NCI-H1105 treated with DMSO at 0.1 percent for 48 hours (cell line): ENCODE measurements at regions not wholly inside any gene's neighbourhood (a gene's known extent, or its start where the extent isn't known, plus 50 kb on each side); places are given as distances from the start of the nearest gene placed in this dataset.

Experiments
- DNase-seq: peaks from one replicate; lab custom pipeline; 2025; lab: John Stamatoyannopoulos, UW

DNA sequence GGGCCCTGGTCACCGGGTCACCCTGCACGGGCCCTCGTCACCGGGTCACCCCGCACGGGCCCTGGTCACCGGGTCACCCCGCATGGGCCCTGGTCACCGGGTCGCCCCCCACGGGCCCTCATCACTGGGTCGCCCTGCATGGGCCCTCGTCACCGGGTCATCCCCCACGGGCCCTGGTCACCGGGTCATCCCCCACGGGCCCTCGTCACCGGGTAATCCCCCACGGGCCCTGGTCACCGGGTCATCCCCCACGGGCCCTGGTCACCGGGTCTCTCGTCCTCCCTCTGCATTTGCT, 77.6 kb downstream of the RIPK4 start:
- DNase-seq: no peak

DNA sequence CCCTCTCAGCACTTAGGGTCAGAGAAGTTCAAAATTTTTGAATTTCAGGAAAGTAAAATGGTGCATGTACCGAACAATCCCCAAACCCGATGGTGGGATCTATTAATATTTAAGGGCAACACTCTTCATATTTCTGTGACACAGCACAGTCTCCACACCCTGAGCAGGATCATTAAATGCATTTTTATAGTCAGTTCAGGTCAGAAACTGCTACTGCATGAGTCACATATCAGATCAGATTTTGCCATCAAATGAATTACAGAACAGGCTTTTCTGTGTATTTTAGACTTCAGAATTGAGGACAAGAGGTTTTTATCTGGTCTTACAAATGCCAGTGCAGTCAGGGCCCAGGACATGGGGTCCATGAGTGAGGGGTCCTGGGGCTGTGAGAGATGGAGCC, 79.2 kb downstream of the RIPK4 start:
- no peak for DNase-seq

DNA sequence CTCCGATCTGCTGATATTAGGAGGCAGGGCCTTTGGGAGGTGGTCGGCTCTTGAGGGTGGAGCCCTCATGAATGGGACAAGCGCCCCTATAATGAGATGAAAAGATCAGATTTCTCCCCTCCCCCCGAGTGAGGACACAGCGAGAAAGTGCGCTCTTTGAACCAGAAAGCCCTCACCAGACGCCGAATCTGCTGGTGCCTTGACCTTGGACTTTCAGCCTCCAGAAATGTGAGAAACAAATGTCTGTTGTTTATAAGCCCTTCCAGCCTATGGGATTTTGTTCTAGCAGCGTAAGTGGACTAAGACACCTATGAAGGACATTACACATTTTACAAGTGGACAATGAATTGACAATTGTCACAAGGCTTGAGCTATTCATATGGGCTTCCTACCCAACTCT, 80.2 kb downstream of the RIPK4 start:
- no peak for DNase-seq

DNA sequence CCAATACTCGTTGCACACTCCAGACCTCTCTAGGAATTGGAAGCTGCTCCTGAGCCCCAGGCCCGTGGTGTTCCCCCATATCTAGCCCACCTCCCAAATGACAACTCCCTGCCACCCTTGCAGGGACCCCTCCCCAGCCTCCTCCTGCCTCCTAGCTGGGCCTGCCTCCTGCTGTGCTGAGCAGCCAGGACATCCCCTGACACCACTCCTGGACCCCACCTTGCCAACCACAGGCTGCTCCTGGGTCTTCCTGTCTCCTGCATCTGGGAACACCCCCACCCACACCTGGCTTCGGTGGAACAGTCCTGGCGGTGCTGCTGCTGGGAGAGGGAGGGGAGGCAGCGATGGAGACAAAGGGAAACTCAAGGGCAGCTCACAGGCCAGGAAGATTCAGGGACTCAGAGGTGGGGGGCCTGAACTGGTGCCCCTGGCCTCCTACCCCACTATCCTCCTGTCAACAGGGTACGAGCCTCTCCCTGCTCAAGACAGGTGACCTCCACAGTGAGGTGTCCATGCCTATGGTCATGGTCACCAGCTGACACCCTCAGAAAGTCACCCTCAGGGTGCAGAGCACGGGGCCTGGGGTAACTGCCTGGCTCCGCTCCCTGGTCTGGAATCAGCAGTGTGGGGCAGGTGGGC, 81.2 kb downstream of the RIPK4 start:
- no peak for DNase-seq

DNA sequence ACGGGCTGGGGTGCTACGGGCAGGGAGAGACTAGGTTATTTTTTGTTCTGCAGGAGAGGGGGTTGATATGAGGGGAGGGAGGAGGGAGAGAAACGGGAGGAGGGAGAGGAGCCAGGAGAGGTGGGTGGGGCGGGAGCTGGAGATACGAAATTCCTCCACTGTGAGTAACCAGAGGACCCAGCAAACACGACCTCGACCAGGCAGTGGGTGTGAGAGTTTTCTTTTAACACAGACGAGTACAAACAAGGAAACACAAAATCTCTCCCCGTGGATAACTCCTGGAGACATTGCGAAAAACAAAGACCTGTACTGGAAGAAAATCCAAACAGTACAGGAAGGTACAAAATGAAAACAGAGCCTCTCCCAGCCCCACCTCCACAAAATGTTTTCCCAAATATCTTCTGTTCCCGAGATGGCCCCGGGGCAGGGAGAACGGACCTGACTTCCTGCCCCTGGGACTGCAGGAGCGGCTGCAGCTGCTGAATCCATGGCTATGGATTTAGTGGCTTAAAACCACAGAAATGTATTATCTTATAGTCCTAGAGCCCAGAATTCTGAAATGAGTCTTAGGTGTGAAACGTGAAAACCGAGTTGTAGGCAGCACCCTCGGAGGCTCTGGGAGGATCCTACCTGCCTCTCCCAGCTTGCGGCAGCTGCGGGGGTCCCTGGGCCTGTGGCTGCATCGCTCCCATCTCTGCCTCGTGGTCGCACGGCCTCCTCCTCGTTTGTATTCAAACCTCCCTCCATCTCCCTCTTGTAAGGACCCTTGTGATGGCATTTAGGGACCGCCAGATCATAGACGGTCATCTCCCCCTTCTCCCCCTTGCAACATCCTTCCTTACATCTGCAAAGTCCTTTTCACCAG, 82.2 kb downstream of the RIPK4 start:
- no peak for DNase-seq

DNA sequence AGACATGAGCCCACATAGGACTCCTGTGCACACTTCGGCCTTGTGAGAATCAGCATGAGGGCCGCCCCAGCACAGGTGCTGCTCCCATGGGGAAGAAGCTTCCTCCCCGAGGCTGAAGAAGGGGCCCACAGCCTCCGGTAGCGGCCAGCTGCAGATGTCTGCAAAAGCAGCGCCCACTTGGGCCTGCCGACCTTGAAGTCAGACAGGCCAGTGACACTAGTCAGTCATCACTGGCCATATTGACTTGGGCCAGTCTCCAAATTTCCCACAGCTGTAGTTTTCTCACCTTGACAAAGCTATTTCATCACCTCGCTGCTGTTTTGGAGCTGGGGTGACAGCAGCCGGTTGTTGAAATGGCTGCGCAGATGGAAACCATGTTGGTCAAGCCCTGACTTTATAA, 83.0 kb downstream of the RIPK4 start:
- no peak for DNase-seq

DNA sequence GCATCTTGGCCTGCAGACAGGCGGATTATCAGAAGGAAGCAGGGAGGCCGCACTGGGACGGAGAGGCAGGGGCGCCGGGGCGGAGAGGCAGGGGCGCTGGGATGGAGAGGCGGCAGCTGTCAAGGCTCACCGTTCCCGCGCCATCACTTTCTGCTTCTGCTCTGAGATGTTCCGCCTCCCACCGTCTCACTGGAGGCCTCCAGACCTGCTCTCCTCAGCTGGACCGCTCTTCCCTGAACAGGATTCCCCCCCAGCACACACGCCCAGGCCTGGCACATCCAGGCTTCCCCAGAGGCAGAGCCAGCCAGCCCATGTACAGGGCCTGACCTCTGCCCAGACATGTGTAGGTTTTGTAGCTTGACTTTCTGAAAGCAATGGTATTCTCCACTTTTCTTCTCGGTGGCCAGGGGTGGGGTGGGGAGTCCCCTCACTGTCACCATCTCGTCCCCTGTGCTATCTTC, 84.1 kb downstream of the RIPK4 start:
- DNase-seq: no peak

DNA sequence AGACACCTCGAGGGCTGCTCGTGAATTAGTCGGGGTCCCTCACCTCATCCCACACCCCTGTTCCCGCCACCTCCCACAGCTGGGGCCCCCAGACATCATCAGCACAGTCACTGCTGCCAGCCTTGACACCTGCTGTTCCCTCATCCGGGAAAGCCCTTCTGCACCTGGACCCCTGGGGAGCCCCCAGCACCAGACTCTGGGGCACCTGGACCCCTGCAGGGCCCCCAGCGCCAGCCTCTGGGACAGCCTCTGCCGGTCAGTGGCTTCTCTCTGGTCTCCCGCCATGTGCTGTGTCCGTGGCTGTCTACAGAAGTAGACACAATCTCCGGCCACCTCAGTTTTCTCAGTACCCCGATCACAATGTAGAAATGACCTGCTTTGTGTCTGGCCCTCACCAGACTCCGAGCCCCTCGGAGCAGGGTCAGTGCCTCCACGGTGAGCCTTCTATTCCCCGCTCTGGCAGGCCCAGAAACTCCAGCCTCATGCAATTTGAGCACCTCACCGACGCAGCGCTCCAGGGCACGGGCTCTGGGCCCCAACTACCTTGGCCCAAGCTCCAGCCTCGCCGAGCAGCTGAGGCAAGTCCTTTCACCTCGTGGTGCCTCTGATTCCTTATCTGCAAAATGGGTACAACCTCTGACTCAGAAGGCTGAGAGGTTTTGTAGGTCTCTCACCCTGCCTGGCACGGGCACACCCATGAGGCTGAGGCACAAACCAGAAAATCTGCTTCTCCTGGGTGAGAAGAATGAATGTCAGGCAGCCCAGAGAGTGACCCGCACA, 84.7 kb downstream of the RIPK4 start:
- DNase-seq: no peak

DNA sequence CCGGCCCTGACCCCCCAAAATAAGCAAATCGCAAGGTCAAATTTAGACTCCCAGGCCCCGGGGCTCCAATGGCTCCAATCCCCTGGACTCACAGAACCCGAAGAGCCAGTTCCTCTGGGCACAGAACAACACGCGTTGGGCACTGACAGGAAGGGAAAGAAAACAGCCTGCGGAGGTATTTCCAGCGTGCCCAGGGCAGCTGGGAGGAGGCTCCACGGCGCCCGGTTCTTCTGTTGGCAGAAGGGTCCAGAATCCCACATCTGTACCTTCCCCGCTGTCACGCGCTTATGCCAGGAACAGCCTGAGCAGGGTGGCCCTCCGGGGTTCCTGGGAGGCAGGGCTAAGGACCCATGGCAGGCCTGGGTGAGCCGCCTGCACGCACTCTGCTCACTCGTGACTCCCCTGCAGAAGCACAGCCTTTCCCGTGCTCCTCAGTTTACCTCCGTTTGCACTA, 85.5 kb downstream of the RIPK4 start:
- no peak for DNase-seq

DNA sequence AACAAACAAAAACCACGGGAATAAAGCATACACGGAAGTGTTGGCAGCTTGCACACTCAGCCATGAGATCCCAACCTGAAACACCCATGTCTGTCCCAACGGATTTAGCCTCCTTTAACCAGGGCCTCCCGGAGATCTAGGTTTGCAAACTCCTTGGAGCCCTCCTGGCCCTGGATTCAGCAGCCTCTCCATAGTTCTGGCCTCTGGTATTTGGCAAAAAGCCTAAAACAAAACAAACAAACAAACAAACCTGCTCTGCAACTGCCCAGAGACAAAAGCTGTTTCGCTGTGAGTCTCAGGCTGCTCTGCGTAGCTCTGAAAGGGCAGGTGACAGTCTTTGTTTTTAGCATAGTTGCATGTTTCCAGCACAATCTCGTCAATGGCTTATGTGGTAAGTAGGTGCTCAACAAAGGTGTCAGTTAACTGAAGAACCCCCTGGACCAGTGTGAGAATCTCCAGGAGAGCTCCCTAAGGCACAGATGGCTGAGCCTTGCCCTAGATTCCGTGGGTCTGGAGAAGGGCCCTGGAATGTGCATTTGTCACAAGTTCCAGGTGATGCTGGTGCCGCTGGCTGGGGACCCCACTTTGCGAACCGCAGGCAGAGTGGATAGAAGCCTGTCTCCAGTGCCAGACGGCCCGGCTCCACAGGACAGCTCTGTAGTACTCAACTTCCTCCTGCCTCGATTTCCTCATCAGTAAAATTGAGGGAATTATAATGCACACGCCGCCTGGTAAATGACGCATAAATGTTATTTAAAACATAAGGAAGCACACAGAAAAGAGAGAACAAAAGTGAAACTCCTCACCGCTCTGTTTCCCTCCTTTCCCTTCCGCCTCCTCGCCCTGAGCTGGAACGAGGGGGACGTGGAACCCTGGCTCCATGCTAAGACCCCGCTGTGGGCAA, 86.2 kb downstream of the RIPK4 start:
- DNase-seq: peak; percentile 56

DNA sequence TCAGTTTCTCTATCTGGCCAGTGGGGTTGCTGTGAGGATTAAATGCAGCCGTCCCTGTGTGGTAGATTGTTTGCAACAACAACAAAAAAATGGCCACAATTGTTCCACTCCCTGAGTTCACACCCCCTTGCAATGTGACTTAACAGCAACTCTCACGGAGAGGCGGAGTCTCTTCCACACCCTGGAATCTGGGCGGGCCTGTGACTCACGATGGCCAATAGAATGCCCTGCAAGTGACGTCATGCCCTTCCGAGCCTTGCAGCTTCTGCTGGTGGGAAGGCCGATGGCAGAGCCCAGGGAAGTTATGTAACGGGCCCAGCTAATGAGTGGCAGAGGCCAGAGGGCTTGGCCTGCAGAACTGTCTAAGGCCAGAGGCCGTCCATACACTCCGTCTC, 87.9 kb downstream of the RIPK4 start:
- peak; percentile 66 for DNase-seq

DNA sequence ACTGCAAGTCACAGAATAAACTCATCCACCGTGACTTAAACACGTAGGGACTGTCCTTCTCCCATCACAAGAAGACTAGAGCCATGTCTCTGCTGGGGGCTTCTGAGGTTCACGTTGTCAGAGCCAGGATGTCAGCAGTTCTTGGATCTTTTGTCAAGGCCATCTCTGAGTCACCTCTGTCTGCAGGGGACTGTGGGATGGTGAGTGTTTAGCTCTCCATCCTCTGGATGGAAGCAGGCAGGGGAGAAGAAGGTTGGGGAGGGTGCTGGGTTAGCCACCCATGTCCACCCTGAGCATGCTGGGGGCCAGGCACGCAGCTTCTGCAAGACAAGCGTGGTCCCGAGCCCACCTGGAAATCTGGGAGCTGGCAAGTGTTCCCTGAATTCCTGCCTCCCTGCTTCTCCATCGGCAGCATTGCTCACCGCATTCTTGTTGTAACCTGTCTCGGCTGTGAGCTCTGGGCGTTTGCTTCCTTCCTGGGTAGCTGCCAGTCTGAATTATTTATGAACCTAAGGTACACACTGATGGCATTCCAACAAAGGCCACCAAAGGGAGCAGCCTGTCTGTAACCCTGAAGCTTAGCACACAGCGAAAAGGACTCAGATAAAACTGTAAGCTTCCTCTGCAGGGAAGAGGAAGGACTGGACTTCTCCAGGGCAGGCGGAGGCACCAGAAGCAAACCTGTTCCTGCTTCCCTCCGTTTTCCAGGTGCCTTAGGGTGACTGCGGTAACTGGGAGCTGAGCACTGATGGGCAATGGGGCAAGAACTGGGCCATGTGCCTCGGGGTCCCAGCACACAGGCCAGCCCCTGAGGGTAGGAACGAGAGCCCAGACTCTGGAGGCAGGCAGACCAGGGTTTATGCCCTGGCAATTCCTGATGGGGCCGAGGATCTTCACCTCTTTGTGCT, 88.6 kb downstream of the RIPK4 start:
- DNase-seq: peak; percentile 82

DNA sequence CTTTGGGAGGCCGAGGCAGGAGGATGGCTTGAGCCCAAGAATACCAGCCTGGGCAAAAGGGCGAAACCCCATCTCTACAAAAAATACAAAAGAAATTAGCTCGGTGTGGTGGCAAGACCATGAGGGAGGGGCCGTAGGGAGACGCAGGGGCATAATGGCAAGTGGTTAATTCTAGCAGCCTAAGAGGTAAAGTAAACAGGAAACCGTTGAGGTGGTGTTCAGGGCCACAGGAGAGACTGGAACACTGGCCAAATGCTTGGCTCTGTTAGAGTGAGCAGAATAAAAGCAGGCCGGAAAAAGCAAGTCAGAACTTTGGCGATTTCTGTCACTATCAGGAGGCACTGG, 89.2 kb downstream of the RIPK4 start:
- DNase-seq: peak; percentile 54

DNA sequence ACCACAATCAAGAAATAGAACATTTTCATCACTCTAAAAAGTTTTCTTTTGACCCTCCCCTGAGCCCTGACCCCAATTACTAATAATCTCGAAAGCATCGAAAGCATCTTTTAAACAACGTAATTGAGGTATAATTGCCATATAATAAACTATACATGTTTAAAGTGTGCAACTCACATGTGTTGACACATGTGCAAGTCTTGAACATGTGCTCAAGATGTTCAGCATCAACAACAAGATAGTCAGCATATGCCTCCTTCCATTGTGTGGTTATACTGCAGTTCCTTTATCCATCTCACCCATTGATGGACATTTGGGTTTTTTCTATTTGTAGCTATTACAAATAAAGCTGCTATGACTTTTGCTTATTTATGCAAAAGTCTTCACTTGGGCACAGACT, 90.7 kb downstream of the RIPK4 start:
- no peak for DNase-seq

DNA sequence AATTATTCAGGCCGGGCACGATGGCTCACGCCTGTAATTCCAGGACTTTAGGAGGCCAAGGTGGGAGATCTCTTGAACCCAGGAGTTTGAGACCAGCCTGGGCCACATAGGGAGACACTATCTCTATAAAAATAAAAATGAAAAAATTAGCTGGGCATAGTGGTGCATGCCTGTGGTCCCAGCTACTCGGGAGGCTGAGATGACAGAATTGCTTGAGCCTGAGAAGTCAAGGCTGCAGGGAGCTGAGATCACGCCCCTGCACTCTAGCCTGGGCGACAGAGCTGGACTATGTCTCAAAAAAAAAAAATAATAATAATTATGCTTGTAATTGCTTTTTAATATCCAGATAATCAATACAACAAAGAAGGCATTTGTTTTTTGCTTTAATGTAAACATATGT, 91.3 kb downstream of the RIPK4 start:
- no peak for DNase-seq

DNA sequence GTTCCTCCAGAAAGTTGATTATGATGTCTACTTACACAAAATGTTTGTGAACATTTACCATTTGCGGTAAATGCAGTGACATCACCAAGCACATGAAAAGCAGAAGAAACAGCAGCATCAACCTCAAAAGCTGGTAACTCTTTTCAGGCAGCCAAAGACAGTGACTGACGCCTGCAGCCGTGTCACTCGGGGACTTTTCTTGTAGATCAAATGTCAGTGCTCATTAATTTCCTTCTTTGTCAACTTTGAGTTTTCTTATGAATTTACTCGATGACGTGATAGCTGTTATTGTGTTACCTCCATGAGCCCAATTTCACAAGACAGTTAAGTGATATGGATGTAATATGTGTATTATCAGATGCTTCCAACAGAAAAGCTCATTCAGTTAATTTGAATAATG, 92.5 kb downstream of the RIPK4 start:
- DNase-seq: no peak

DNA sequence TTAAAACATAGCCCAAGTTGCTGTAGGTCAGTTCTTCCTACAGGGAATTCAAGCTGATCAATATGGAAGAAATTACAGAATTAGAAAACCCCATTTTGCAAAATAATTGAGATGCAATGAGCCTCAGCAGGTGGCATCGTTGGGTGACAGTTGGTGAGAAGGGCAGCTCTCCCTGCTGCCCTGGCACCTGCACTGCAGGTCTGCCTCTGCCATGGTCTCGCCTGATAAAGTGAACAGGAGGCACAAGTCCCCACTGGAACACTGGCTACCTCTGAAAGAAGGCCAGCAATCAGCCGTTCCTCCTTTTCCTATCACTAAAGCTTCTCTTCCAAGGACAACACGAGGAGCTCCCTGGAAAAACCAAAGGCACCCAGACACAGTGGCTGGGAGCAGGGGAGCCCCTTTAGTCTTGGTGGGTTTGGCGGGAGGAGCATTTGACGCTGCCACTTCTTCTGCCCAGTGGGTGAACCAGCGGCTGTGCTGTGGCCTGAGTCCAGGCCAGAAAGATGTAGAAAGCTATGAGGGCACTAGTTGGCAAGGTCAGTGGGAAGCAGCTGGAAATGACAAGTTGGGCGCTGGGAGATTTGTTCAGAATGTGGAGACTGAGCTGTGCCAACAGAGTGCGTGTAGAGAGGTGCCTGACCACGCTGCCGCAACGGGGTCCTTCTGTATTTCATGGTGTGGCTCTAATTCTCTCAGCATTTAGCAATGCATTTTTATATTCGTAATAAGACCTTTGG, 93.1 kb downstream of the RIPK4 start:
- no peak for DNase-seq

DNA sequence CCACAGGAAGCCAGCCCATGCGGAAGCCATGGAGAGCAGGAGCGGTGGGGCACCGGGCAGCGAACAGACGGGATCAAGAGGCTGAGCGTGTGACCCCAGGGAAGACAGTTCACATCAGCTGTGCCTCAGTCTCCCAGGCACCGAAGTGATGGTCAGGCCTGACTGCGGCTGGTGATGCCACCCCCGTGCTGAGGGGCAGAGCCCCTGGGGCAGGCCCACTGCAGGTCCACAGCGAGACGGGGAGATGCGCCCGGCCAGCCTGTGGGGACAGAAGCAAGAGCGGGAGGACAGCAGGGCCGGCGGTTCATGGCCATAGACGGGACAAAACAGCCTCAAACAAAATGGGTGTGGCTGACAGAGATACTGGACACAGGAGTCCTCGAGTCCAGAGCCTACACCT, 93.8 kb downstream of the RIPK4 start:
- no peak for DNase-seq

DNA sequence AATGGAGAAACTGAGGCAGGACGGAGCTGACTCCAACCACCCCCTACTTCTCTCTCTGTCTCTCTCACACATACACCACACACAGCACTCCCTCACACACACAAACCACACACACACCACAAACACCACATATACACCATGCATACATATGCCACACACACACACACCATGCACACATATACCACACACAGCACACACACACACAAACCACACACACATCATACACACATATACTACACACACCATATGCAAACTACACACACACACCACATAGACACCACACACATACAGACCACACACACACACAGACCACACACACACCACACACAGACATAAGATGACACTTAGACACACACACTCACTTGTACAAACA, 94.3 kb downstream of the RIPK4 start:
- DNase-seq: no peak

DNA sequence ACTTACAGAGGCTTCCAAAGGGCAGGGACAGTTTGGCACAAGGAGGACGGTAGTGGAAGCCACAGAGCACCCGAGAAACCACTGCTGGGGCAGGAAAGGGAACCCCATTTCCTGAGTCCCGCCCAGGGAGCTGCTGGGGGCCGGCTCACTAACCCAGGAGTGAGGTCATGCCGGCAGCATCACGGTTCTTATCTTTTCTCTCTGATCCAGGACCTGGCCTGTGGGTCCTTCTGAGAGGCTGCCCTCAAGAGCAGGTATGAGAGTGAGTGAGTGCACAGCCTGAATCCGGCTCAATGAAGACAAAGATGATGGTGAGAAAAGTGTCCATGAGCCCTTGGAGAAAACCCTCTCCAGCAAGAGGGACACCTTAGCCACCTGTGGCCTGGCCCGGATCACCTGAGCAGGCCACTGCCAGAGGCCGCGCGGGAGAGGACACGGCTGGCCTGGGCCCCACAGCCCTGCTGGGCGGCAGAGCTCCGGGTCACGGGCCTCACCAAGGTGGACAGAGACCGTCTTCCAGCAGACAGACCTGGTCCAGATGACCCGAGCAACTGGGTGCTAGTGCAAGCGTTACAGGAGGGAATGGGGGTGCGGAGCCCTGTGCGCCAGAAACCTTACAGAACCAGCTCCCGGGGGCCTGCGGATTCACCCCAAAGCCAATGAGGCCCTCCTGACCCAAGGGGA, 94.9 kb downstream of the RIPK4 start:
- no peak for DNase-seq
